SU-DHL-6 (cell line): ENCODE measurements at regions not wholly inside any gene's neighbourhood (a gene's known extent, or its start where the extent isn't known, plus 50 kb on each side); places are given as distances from the start of the nearest gene placed in this dataset.

Experiments used
- H2AFZ ChIP-seq: fragments of 200-600 bp; sonication (generic); 2 replicates; pipeline ENCODE4 v1.6.1; 2014; ENCODE audit warnings: low read depth, mild to moderate bottlenecking, moderate library complexity, mixed read lengths, antibody characterized with exemption, low read length; ENCODE audit not compliant: severe bottlenecking
- H3F3A ChIP-seq: fragments of 200-600 bp; shearing (Covaris generic); 2 replicates; pipeline ENCODE4 v1.6.0; 2016; ENCODE audit warnings: antibody characterized with exemption, mild to moderate bottlenecking; ENCODE audit not compliant: insufficient read depth
- H3K27ac ChIP-seq: fragments of 200-600 bp; sonication (generic); 2 replicates; pipeline ENCODE4 v1.5.1; 2016; ENCODE audit warnings: low read depth, mild to moderate bottlenecking, low read length, moderate library complexity, mixed read lengths
- H3K27me3 ChIP-seq: fragments of 200-600 bp; sonication (generic), shearing (Covaris generic); 2 replicates; pipeline ENCODE4 v1.6.0; 2014; ENCODE audit warnings: mild to moderate bottlenecking, low read length
- H3K36me3 ChIP-seq: fragments of 200-600 bp; sonication (generic); 2 replicates; pipeline ENCODE4 v1.6.1; 2014; ENCODE audit warnings: mild to moderate bottlenecking, low read length, mixed read lengths
- H3K4me2 ChIP-seq: fragments of 300-600, 200-600 bp; shearing (Covaris generic), sonication (generic); 2 replicates; pipeline ENCODE4 v1.6.0; 2014; ENCODE audit warnings: low read length, low read depth, mild to moderate bottlenecking; ENCODE audit not compliant: poor library complexity, severe bottlenecking
- H3K4me3 ChIP-seq: fragments of 200-600 bp; sonication (generic); 2 replicates; pipeline ENCODE4 v1.5.1; 2014; ENCODE audit warnings: antibody characterized with exemption, low read length, mild to moderate bottlenecking, mixed read lengths; ENCODE audit not compliant: insufficient read depth, poor library complexity, severe bottlenecking
- H3K79me2 ChIP-seq: fragments of 200-600 bp; sonication (generic); 2 replicates; pipeline ENCODE4 v1.6.1; 2014; ENCODE audit warnings: mild to moderate bottlenecking, low read length, moderate library complexity; ENCODE audit not compliant: insufficient read depth
- H3K9ac ChIP-seq: fragments of 200-600 bp; sonication (generic); 2 replicates; pipeline ENCODE4 v1.7.0; 2014; ENCODE audit warnings: mild to moderate bottlenecking, low read length
- H3K9me2 ChIP-seq: fragments of 200-600 bp; sonication (generic); replicated peaks from 2 replicates; pipeline ENCODE4 v1.6.1; 2014; ENCODE audit warnings: low read length; ENCODE audit not compliant: insufficient read depth
- H3K9me3 ChIP-seq: fragments of 200-600 bp; sonication (generic); 2 replicates; pipeline ENCODE4 v1.6.1; 2014; ENCODE audit warnings: low read length, mixed read lengths; ENCODE audit not compliant: insufficient read depth
- H4K20me1 ChIP-seq: fragments of 200-600 bp; sonication (generic); 2 replicates; pipeline ENCODE4 v1.6.1; 2014; ENCODE audit warnings: low read depth, mild to moderate bottlenecking, antibody characterized with exemption, low read length, moderate library complexity, mixed read lengths
- EZH2phosphoT487 ChIP-seq: fragments of 200-600 bp; sonication (generic), shearing (Covaris generic); conservative IDR thresholded peaks from 2 replicates; pipeline ENCODE4 v1.6.1; 2018; ENCODE audit warnings: mild to moderate bottlenecking, antibody characterized with exemption, low read length, moderate library complexity, mixed read lengths
- TF ChIP-seq, protein P1 (sequence below): fragments of 200-600 bp; sonication (generic); IDR thresholded peaks from one replicate; pipeline ENCODE4 v1.5.1; 2017; ENCODE audit warnings: antibody characterized with exemption, mild to moderate bottlenecking, low read length, moderate library complexity; ENCODE audit not compliant: insufficient read depth, poor library complexity, severe bottlenecking

DNA sequence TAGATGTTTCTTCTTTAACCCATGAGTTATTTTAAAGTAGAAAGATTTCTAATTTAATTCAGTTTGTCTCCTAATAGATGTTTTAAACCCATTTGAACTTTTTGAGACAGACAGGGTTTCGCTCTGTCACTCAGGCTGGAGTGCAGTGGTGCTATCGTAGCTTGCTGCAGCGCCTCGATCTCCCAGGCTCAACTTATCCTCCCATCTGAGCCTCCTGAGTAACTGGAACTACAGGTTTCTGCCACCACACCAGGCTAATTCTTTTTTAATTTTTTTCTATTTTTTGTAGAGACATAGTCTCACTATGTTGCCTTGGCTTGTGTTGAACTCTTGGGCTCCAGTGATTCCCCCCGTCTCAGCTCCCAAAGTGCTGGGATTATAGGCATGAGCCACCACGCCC, 53.0 kb upstream of the RAB18 start:
- Histone ChIP-seq H4K20me1 (no peaks in the 10 kb centered on the region), H3F3A (no peaks in the 10 kb centered on the region), H3K9ac (no peak overlapping the region), H3K4me3 (no peak overlapping the region), H3K4me2 (no peak overlapping the region), H3K36me3 (no peaks in the 10 kb centered on the region), H3K27ac (no peak overlapping the region), H2AFZ (no peak overlapping the region), H3K79me2 (no peaks in the 10 kb centered on the region), H3K9me2 (no peaks in the 10 kb centered on the region), H3K27me3 (no peaks in the 10 kb centered on the region), H3K9me3 (no peaks in the 10 kb centered on the region)
- TF ChIP-seq EZH2phosphoT487: no peak
- TF ChIP-seq, protein P1, sequence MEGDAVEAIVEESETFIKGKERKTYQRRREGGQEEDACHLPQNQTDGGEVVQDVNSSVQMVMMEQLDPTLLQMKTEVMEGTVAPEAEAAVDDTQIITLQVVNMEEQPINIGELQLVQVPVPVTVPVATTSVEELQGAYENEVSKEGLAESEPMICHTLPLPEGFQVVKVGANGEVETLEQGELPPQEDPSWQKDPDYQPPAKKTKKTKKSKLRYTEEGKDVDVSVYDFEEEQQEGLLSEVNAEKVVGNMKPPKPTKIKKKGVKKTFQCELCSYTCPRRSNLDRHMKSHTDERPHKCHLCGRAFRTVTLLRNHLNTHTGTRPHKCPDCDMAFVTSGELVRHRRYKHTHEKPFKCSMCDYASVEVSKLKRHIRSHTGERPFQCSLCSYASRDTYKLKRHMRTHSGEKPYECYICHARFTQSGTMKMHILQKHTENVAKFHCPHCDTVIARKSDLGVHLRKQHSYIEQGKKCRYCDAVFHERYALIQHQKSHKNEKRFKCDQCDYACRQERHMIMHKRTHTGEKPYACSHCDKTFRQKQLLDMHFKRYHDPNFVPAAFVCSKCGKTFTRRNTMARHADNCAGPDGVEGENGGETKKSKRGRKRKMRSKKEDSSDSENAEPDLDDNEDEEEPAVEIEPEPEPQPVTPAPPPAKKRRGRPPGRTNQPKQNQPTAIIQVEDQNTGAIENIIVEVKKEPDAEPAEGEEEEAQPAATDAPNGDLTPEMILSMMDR: no peak

DNA sequence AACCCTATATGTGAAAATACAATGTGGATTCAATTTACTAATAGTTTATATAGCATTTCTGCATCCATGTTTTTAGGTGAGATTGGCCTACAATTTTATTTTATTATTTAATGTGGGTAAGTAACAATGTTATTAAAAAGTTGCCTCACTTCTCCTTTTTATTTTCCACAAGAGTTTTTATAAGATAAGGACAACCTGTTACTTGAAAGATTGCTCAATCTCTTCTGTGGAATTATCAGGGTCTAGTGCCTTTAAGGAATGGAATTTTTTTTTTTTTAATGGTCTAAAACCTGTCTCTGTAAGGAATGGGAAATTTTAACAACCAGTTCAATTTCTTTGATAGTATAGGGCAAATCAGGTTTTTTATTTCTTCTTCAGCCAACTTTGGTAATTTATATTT, 53.9 kb upstream of the RAB18 start:
- H3F3A ChIP-seq: no peaks in the 10 kb centered on the region

DNA sequence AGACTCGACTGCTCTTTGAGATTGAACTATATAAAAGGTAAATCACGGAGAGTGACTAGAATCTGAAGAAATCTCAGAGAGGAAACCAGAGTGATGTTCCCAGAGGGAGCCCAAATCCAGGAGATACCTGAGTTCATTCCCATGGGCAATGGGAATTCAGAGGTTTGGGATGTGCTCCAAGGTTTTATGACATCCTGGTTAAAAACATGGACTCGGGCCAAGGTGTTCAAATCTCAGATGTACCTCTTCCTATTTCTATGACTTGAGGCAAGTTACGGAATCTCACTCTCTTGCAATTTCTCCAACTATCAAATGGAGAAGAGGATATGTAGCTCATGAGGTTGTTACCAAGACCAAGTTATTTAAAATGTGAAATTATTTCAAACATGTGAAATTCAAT, 54.5 kb upstream of the RAB18 start:
- Histone ChIP-seq H3K27ac (no peak overlapping the region), H3K36me3 (no peaks in the 10 kb centered on the region), H3K9ac (no peak overlapping the region), H3K9me3 (no peaks in the 10 kb centered on the region), H2AFZ (no peak overlapping the region), H3K27me3 (no peaks in the 10 kb centered on the region), H3K4me3 (no peak overlapping the region), H3K9me2 (no peaks in the 10 kb centered on the region), H3K4me2 (no peak overlapping the region), H4K20me1 (no peaks in the 10 kb centered on the region), H3K79me2 (no peaks in the 10 kb centered on the region), H3F3A (no peaks in the 10 kb centered on the region)
- TF ChIP-seq, protein P1: no peak
- no peak for TF ChIP-seq EZH2phosphoT487

More for the DNA sequence above, 53.9 kb upstream of the RAB18 start:
- no peaks in the 10 kb centered on the region for H3K27me3 ChIP-seq
- no peaks in the 10 kb centered on the region for H3K79me2 ChIP-seq
- H3K9ac ChIP-seq: no peak overlapping the region
- H3K9me3 ChIP-seq: no peaks in the 10 kb centered on the region
- H3K4me3 ChIP-seq: no peak overlapping the region
- H3K36me3 ChIP-seq: no peaks in the 10 kb centered on the region
- H2AFZ ChIP-seq: no peak overlapping the region
- no peak for TF ChIP-seq EZH2phosphoT487
- TF ChIP-seq, protein P1: no peak
- no peak overlapping the region for H3K4me2 ChIP-seq
- H3K9me2 ChIP-seq: no peaks in the 10 kb centered on the region
- no peak overlapping the region for H3K27ac ChIP-seq
- no peaks in the 10 kb centered on the region for H4K20me1 ChIP-seq
